Prostate gland (tissue), 2 donors: ENCODE measurements at regions not wholly inside any gene's neighbourhood (a gene's known extent, or its start where the extent isn't known, plus 50 kb on each side); places are given as distances from the start of the nearest gene placed in this dataset.

Experiments used
- CTCF ChIP-seq, 4 experiments: fragments of 200-600 bp in 2 of 4; fragments of 450-650 bp in 2 of 4; sonication (generic) in 2 of 4; IDR thresholded peaks; 1 replicate in 3 of 4; 2 replicates in 1 of 4; pipeline ENCODE4 v1.5.1; 2016 to 2019; ENCODE audit warnings: antibody characterized with exemption in 4 of 4, mild to moderate bottlenecking in 2 of 4, moderate library complexity in 2 of 4
- POLR2A ChIP-seq: fragments of 450-650 bp; IDR thresholded peaks from one replicate; pipeline ENCODE4 v1.6.1; 2016; ENCODE audit warnings: antibody characterized with exemption, mild to moderate bottlenecking
- POLR2AphosphoS5 ChIP-seq: sonication (generic); formaldehyde crosslinking; IDR thresholded peaks from one replicate; pipeline ENCODE4 v1.6.1; 2017; ENCODE audit warnings: antibody characterized with exemption

- TF ChIP-seq CTCF (IDR thresholded peaks at IDR 0.05) (no peak), POLR2A (no peak), POLR2AphosphoS5 (no peak)
Observed at GRCh38 chr5:93886917-93887361, 145.5 kb upstream of the POU5F2 start.
